Pancreas (tissue), 10 donors: ENCODE measurements at regions not wholly inside any gene's neighbourhood (a gene's known extent, or its start where the extent isn't known, plus 50 kb on each side); places are given as distances from the start of the nearest gene placed in this dataset.
A peak's percentile ranks its signal among the peaks of the same experiment; 100 is the strongest.

Experiments
- ATAC-seq, 4 donors: fragments of 200-7000 bp; cut with Tn5 transposase; one replicate each; pipeline versions ENCODE4 v1.8.0 to v1.9.1; 2020; ENCODE audit warnings: mild to moderate bottlenecking in 4 of 4, moderate library complexity in 4 of 4
- DNase-seq, 6 donors: peaks; one replicate each; pipeline ENCODE4 v3.0.0-alpha.2; 2020
- FAIRE-seq: peaks from 2 replicates; lab custom pipeline; 2012; peaks lifted over from hg19 to GRCh38; lab: Jason Lieb, UNC
- H3K27ac ChIP-seq, 4 donors: fragments of 200-600 bp; sonication (generic); 1 replicate in 3 of 4; 2 replicates in 1 of 4; pipeline versions ENCODE4 v1.5.0 to v1.8.0; 2020
- H3K27me3 ChIP-seq, 4 donors: fragments of 200-600 bp; one replicate each; pipeline ENCODE4 v1.8.0; 2021
- H3K36me3 ChIP-seq, 3 donors: fragments of 200-600 bp; sonication (generic) in 1 of 3; one replicate each; pipeline versions ENCODE4 v1.5.0 to v1.8.0; 2020 to 2021
- H3K4me1 ChIP-seq, 3 donors: fragments of 200-600 bp; one replicate each; pipeline ENCODE4 v1.8.0; 2021
- H3K4me3 ChIP-seq, 4 donors: fragments of 200-600 bp; sonication (generic) in 2 of 4; one replicate each; pipeline versions ENCODE4 v1.5.0 to v1.8.0; 2020 to 2021
- H3K9me3 ChIP-seq, 4 donors: fragments of 200-600 bp; one replicate each; pipeline ENCODE4 v1.8.0; 2021
- CTCF ChIP-seq, 4 donors: fragments of 200-600 bp; sonication (generic) in 3 of 4; IDR thresholded peaks; one replicate each; pipeline versions ENCODE4 v1.5.0 to v1.8.0; 2021; ENCODE audit warnings: antibody characterized with exemption in 4 of 4
- WGBS, 2 donors: extraction: QIAGEN DNeasy Blood & Tissue Kit; methylation state at CpG; one replicate each; pipeline ENCODE4 v1.1.7; 2013; 5-methylcytosine and 5-hydroxymethylcytosine counted together
- intact Hi-C, 3 donors: fragments of 100-400 bp; cut with DNase I; formaldehyde crosslinking; loops; one replicate each; pipeline versions ENCODE4 v1.11.1 to v1.14.2; 2022
- donor health status: healthy with polysubstance abuse.
- donor health status: DM: no; HTN: no; CAD: no; lungs with moderate emphysema.
- donor health status: DM: no; HTN: no; CAD: no.
- donor health status: control.
- donor health status: control.
- donor health status: Bipolar disorder and iron deficiency.
- donor health status: DM: yes; HTN: yes; CAD: no.
- donor health status: DM: no; HTN: no; CAD: no.
- donor health status: DM: no; HTN: no; CAD: no.
- donor health status: DM: yes; HTN: yes; CAD: no.

DNA sequence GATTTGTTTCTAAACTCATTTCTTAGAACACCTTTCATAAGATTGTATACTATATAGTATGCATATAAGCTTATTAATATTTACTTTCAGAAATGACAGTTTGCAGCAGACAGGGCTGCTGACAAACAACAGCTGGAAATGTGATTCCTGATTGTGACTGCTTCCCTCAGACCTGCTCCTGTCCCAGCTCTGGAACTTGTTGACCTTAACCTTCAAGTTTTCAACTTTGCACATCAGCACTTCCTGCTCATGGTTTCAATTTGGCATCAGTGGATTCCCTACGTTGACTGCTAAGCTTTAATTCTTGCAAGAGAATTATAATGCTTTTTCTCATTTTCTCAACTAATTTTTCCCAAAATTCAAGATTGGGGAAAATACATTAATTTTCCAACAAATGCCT is 459.2 kb upstream of the ACVR2A start:
- no peak for TF ChIP-seq CTCF (IDR thresholded peaks at IDR 0.05)
- DNase-seq (no peak), FAIRE-seq (no peak), ATAC-seq (no peak)
- H3K9me3 ChIP-seq: no peaks in the 10 kb centered on the region
- WGBS, 2 donors: 52 to 55% methylated on average over 1 of the region's 1 CpG
- H3K27me3 ChIP-seq: no peaks in the 10 kb centered on the region
- intact Hi-C loops: no loop called here
- no peaks in the 10 kb centered on the region for H3K36me3 ChIP-seq
- H3K4me1 ChIP-seq: no peaks in the 10 kb centered on the region
- H3K4me3 ChIP-seq: no peak overlapping the region
- H3K27ac ChIP-seq: no peak overlapping the region

- ATAC-seq (no peak), DNase-seq (no peak), FAIRE-seq (no peak)
- no peak overlapping the region for H3K27ac ChIP-seq
- H3K9me3 ChIP-seq: no peaks in the 10 kb centered on the region
- no peak for TF ChIP-seq CTCF (IDR thresholded peaks at IDR 0.05)
- 72 to 74% methylated on average over 2 of the region's 2 CpGs for WGBS, 2 donors
- no peaks in the 10 kb centered on the region for H3K36me3 ChIP-seq
- no peaks in the 10 kb centered on the region for H3K4me1 ChIP-seq
- no peaks in the 10 kb centered on the region for H3K27me3 ChIP-seq
- intact Hi-C loops: no loop called here
- no peak overlapping the region for H3K4me3 ChIP-seq
Observed at GRCh38 chr2:147384659-147385058, 460.2 kb upstream of the ACVR2A start.

DNA sequence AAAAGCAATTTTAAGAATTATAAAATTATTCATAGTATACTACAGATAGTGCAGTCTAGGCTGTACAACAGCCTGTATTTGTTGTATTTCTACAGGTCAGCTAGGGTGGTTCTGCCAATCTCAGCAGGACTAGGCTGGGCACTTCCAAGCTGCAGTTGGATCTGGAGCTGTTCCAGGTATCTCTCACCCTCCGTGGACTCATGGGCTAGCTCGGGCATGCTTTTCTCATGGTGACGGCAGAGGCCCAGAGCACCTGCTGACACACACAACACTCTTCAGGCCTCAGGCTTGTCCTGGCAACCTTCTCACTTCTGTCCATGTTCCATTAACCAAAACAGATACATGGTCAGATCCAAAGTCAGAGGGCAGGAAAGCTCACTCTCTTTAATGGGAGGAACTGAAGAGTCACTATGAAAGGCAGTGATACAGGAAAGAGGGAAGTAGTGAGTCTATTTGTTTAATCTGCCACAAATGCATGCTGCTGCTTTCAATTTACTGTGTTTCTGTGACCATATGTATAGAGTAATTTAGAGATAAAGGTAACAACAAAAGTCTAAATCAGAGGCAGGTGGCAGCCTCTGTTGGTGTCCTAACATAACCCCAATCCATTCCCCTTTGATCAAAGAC is 462.4 kb upstream of the ACVR2A start:
- intact Hi-C loops: no loop called here
- DNase-seq (peak in 4 of 6 donors; percentile 8 to 34 (median 20)), FAIRE-seq (no peak), ATAC-seq (peak; percentile 63 to 87 (median 77))
- H3K27ac ChIP-seq: no peak overlapping the region
- H3K36me3 ChIP-seq: no peaks in the 10 kb centered on the region
- no peaks in the 10 kb centered on the region for H3K9me3 ChIP-seq
- H3K4me1 ChIP-seq: no peaks in the 10 kb centered on the region
- TF ChIP-seq CTCF (IDR thresholded peaks at IDR 0.05): no peak
- H3K27me3 ChIP-seq: no peaks in the 10 kb centered on the region
- 29 to 32% methylated on average over 3 of the region's 3 CpGs for WGBS, 2 donors
- H3K4me3 ChIP-seq: no peak overlapping the region

GRCh38 chr2:147378403-147378802 is 466.4 kb upstream of the ACVR2A start:
- ATAC-seq (no peak), FAIRE-seq (no peak), DNase-seq (no peak)
- Histone ChIP-seq H3K9me3 (no peaks in the 10 kb centered on the region), H3K4me3 (no peak overlapping the region), H3K27ac (no peak overlapping the region), H3K4me1 (no peaks in the 10 kb centered on the region), H3K27me3 (no peaks in the 10 kb centered on the region), H3K36me3 (no peaks in the 10 kb centered on the region)
- no peak for TF ChIP-seq CTCF (IDR thresholded peaks at IDR 0.05)
- 93 to 97% methylated on average over 1 of the region's 1 CpG for WGBS, 2 donors
- intact Hi-C loops: no loop called here

DNA sequence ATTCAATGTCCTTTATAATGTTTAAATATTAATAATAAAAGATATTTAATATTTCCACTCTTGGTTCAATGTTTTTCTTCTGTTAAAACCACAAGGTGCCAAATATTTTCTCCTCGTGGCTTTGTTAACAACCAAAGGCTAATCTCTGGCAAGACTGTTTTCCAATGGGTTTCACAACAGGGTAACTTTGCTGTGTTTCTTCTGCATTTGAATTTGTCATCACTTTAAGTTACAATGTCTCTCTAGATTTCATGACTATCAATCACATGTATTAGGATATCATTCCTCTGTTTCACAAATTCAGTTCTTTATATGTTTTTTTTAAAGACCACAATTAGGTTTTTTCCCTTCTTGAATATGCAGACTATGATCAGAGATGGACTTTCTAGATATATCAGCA is 469.8 kb upstream of the ACVR2A start:
- TF ChIP-seq CTCF (IDR thresholded peaks at IDR 0.05): no peak
- ATAC-seq (no peak), DNase-seq (no peak), FAIRE-seq (peak; percentile 37)
- intact Hi-C loops: no loop called here
- Histone ChIP-seq H3K4me3 (no peak overlapping the region), H3K4me1 (no peaks in the 10 kb centered on the region), H3K27me3 (no peaks in the 10 kb centered on the region), H3K27ac (no peak overlapping the region), H3K9me3 (no peaks in the 10 kb centered on the region), H3K36me3 (no peaks in the 10 kb centered on the region)
- WGBS, 2 donors: 60 to 67% methylated on average over 1 of the region's 1 CpG
